Small intestine (tissue), 7 donors: ENCODE measurements at regions not wholly inside any gene's neighbourhood (a gene's known extent, or its start where the extent isn't known, plus 50 kb on each side); places are given as distances from the start of the nearest gene placed in this dataset.

Experiments used
- DNase-seq, 2 donors: peaks; one replicate each; pipeline versions ENCODE4 v3.0.0 to v3.0.0-alpha.2; 2013
- FAIRE-seq: peaks from 2 replicates; lab custom pipeline; 2012; peaks lifted over from hg19 to GRCh38; lab: Jason Lieb, UNC
- H3K27ac ChIP-seq, 3 donors: one replicate each; pipeline ENCODE4 v1.5.1; 2013; ENCODE audit warnings: low read length in 2 of 3, mild to moderate bottlenecking in 2 of 3, control low read depth in 1 of 3, inconsistent platforms in 1 of 3, low read depth in 1 of 3, moderate library complexity in 1 of 3
- H3K27me3 ChIP-seq, 3 donors: one replicate each; pipeline ENCODE4 v1.6.1; 2013; ENCODE audit warnings: low read length in 3 of 3, inconsistent platforms in 1 of 3; ENCODE audit not compliant: control insufficient read depth in 3 of 3, insufficient read depth in 3 of 3
- H3K36me3 ChIP-seq, 3 donors: one replicate each; pipeline ENCODE4 v1.6.1; 2013; ENCODE audit warnings: low read length in 3 of 3, inconsistent platforms in 1 of 3, low read depth in 1 of 3, mild to moderate bottlenecking in 1 of 3, moderate library complexity in 1 of 3; ENCODE audit not compliant: control insufficient read depth in 3 of 3, insufficient read depth in 2 of 3
- H3K4me1 ChIP-seq, 3 donors: one replicate each; pipeline ENCODE4 v1.6.1; 2013; ENCODE audit warnings: low read length in 2 of 3, inconsistent platforms in 1 of 3, low read depth in 1 of 3, mild to moderate bottlenecking in 1 of 3, moderate library complexity in 1 of 3; ENCODE audit not compliant: control insufficient read depth in 3 of 3, insufficient read depth in 2 of 3
- H3K4me3 ChIP-seq, 3 donors: one replicate each; pipeline ENCODE4 v1.5.1; 2013; ENCODE audit warnings: low read length in 3 of 3, control low read depth in 1 of 3, inconsistent platforms in 1 of 3, low read depth in 1 of 3, mild to moderate bottlenecking in 1 of 3, moderate library complexity in 1 of 3
- H3K9me3 ChIP-seq, 2 donors: one replicate each; pipeline ENCODE4 v1.6.1; 2013; ENCODE audit warnings: low read depth in 1 of 2, low read length in 1 of 2; ENCODE audit not compliant: control insufficient read depth in 2 of 2, insufficient read depth in 1 of 2
- WGBS, 3 donors: extraction: QIAGEN DNeasy Blood & Tissue Kit; methylation state at CpG; one replicate each; pipeline ENCODE4 v1.1.7; 2013; 5-methylcytosine and 5-hydroxymethylcytosine counted together
- donor health status: healthy with polysubstance abuse.
- donor health status: control.
- donor health status: control.
- donor health status: Bipolar disorder and iron deficiency.
- donor health status: healthy.

DNA sequence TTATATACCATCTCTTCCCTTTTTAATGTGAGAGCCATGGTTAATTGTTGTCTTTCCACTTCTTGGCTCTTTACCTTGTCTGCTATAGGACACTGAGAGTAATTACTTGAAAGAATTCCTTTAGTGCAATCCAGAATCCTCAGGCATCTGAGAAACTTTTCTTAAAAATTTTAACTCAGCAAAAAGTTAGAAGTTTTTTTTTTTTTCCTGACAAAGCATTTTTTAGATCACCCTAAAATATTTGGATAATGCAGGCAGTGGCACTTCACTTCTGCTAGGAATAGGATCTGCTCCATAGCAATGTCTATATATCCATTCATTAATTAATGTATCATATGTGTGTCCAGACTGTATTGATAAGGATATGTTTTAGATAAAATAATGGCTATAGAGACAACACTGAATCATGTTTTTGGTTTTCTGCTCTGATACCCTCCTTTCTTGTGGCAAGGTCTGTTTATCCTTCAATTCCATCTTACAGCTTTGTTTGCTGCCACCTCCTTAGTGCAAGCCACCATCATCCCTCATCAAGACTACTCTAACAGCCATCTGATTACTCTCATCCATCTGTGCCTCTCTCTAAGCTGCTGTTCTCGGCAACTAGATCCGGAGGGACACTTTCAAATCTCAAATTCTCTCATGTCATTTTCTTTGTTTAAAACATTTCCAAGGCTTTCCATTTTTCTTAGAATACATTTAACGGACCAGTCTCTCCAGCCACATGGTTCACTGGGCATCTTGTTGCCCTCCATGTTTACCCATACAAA, 563.5 kb downstream of the EDEM1 start:
- Histone ChIP-seq H3K27ac (no peak overlapping the region), H3K4me3 (no peak overlapping the region), H3K36me3 (no peaks in the 10 kb centered on the region), H3K4me1 (no peaks in the 10 kb centered on the region), H3K9me3 (no peaks in the 10 kb centered on the region), H3K27me3 (no peaks in the 10 kb centered on the region)
- DNase-seq (no peak), FAIRE-seq (no peak)
- WGBS, 3 donors = 86 to 97% (median 95%) methylated on average over 3 of the region's 3 CpGs

DNA sequence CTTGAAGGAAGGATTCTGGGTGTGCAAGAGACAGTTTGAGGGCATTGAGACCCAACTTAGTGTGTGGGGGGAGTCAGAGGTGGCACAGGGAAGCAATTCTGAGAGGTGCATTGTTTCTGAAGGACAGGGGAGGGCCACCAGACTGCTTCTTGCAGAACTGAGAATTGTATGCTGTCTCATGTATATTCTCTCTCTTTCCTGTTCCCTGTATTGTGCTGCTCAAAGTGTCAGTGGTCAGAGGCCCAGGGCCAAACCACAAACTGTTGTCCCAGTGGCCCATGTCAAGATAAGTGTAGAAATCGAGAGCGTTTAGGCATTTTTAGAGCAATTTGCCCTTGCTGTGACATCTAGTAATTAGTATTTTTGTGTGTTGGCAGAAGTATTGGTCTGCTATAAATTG, 567.1 kb downstream of the EDEM1 start:
- 42 to 66% (median 56%) methylated on average over 2 of the region's 2 CpGs for WGBS, 3 donors
- FAIRE-seq (no peak), DNase-seq (no peak)
- H3K4me1 ChIP-seq = no peaks in the 10 kb centered on the region
- H3K36me3 ChIP-seq = no peaks in the 10 kb centered on the region
- H3K4me3 ChIP-seq = no peak overlapping the region
- H3K27ac ChIP-seq = no peak overlapping the region
- no peaks in the 10 kb centered on the region for H3K9me3 ChIP-seq
- H3K27me3 ChIP-seq = no peaks in the 10 kb centered on the region

- WGBS, 3 donors = 43 to 55% (median 55%) methylated on average over 4 of the region's 4 CpGs
- FAIRE-seq (no peak), DNase-seq (no peak)
- no peaks in the 10 kb centered on the region for H3K9me3 ChIP-seq
- H3K4me3 ChIP-seq = no peak overlapping the region
- H3K4me1 ChIP-seq = no peaks in the 10 kb centered on the region
- no peaks in the 10 kb centered on the region for H3K27me3 ChIP-seq
- no peaks in the 10 kb centered on the region for H3K36me3 ChIP-seq
- no peak overlapping the region for H3K27ac ChIP-seq
Observed at GRCh38 chr3:5756443-5756842, 568.9 kb downstream of the EDEM1 start.

DNA sequence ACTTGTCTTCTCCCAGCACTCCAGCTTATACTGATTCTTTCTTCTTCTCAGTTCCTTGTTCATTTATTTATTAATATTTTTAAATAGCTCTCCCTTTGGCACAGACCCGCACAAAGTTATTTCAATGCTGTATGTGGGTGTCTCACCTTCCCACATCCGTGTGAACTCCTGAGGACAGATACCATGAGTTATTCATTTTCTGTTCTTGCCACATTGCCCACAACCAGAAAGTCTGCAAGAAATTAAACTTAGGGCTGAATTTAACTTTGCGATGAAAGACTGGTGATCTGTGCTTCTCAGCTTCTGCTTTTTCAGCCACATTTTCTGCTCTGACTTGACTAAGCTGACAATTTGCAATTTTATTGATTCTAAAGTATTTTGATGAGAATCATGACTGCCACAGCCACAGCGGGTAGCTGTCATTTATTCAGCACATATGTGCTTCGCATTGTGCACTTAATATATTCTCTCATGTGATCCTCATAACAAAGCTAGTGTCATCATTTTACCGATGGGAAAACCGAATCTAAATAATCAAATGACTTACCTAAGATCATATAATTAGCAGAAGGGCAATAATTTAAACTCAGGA, 569.8 kb downstream of the EDEM1 start:
- FAIRE-seq = no peak
- 81 to 86% (median 82%) methylated on average over 7 of the region's 7 CpGs for WGBS, 3 donors

DNA sequence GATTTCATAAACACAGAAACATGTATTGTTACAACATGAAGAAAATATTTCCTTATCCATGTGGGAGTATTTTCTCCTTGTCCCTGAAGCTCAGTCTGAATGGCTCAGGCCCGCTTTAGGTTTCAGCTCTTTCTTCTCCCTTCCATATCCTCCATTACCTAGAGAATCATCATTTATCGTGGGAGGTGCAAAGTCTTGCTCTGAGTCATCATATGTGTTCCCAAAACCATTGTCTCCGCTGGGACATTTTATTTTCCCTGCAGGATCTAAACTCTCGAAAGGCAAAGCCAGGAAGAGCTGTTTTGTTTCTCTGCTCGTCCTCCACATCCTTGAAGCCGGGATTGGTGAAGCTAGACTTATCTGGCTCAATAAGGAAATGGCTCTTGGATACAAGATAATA, 571.2 kb downstream of the EDEM1 start:
- no peak overlapping the region for H3K4me3 ChIP-seq
- H3K9me3 ChIP-seq = no peaks in the 10 kb centered on the region
- no peaks in the 10 kb centered on the region for H3K36me3 ChIP-seq
- no peak overlapping the region for H3K27ac ChIP-seq
- no peaks in the 10 kb centered on the region for H3K4me1 ChIP-seq
- FAIRE-seq = no peak
- H3K27me3 ChIP-seq = no peaks in the 10 kb centered on the region
- DNase-seq = no peak
- WGBS, 3 donors = 66 to 71% (median 71%) methylated on average over 6 of the region's 6 CpGs

More for the DNA sequence above, 569.8 kb downstream of the EDEM1 start:
- H3K4me3 ChIP-seq = no peak overlapping the region
- H3K4me1 ChIP-seq = no peaks in the 10 kb centered on the region
- no peak overlapping the region for H3K27ac ChIP-seq
- no peaks in the 10 kb centered on the region for H3K36me3 ChIP-seq
- no peak for DNase-seq
- H3K27me3 ChIP-seq = no peaks in the 10 kb centered on the region
- no peaks in the 10 kb centered on the region for H3K9me3 ChIP-seq

DNA sequence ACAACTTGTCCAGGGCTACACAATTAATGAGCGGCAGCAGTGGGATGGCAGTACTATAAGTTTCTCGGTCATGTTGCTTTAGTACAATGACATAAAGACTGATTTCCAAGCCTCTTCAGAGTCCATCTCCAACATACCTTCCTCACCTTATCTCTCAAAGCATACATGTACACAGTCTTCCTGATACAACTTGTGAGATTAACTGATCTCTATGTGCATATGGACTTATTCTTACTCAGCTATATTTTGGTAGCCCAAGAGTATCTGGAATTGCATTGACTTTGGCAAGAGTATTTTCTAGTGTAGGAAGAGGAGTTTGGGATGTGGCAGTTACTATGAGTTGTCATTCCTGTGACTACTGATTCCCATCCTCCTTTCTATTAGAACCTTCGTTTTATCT, 575.0 kb downstream of the EDEM1 start:
- no peaks in the 10 kb centered on the region for H3K4me1 ChIP-seq
- no peaks in the 10 kb centered on the region for H3K27me3 ChIP-seq
- DNase-seq = no peak
- H3K9me3 ChIP-seq = no peaks in the 10 kb centered on the region
- no peak overlapping the region for H3K4me3 ChIP-seq
- FAIRE-seq = no peak
- H3K27ac ChIP-seq = no peak overlapping the region
- no peaks in the 10 kb centered on the region for H3K36me3 ChIP-seq
- 74 to 85% (median 80%) methylated on average over 3 of the region's 3 CpGs for WGBS, 3 donors

GRCh38 chr3:5766848-5767247, 579.3 kb downstream of the EDEM1 start:
- DNase-seq = no peak
- H3K27me3 ChIP-seq = no peaks in the 10 kb centered on the region
- 7 to 27% (median 9%) methylated on average over 1 of the region's 1 CpG for WGBS, 3 donors
- H3K9me3 ChIP-seq = no peaks in the 10 kb centered on the region
- no peak overlapping the region for H3K4me3 ChIP-seq
- H3K4me1 ChIP-seq = no peaks in the 10 kb centered on the region
- no peak for FAIRE-seq
- H3K36me3 ChIP-seq = no peaks in the 10 kb centered on the region
- no peak overlapping the region for H3K27ac ChIP-seq

- Histone ChIP-seq H3K4me1 (no peaks in the 10 kb centered on the region), H3K36me3 (no peaks in the 10 kb centered on the region), H3K27ac (no peak overlapping the region), H3K27me3 (no peaks in the 10 kb centered on the region), H3K4me3 (no peak overlapping the region), H3K9me3 (no peaks in the 10 kb centered on the region)
- no peak for FAIRE-seq
- 78 to 98% (median 89%) methylated on average over 2 of the region's 2 CpGs for WGBS, 3 donors
- no peak for DNase-seq
Observed at GRCh38 chr3:5767304-5767703, 579.8 kb downstream of the EDEM1 start.
